B cell (primary cell): ENCODE measurements at regions not wholly inside any gene's neighbourhood (a gene's known extent, or its start where the extent isn't known, plus 50 kb on each side); places are given as distances from the start of the nearest gene placed in this dataset.

Source experiments
- ATAC-seq: fragments of 200-7000 bp; cut with Tn5 transposase; one replicate; pipeline ENCODE4 v1.10.0; 2021; ENCODE audit warnings: low read depth, mild to moderate bottlenecking, moderate number of reproducible peaks, moderate library complexity
- CTCF ChIA-PET: fragments of 350-600 bp; sonication (Branson Sonifier 250); formaldehyde crosslinking; loops from one replicate; lab custom pipeline; 2021; ENCODE audit warnings: antibody characterized with exemption, inconsistent platforms; lab: Charles Lee
- POLR2A ChIA-PET: fragments of 350-600 bp; sonication (Branson Sonifier 250); formaldehyde crosslinking; loops from one replicate; lab custom pipeline; 2021; ENCODE audit warnings: antibody characterized with exemption; lab: Charles Lee
- DNase-seq: peaks from one replicate; pipeline ENCODE4 v3.0.0; 2013
- H2AFZ ChIP-seq: 2 replicates; pipeline ENCODE4 v1.6.1; 2012; ENCODE audit warnings: mild to moderate bottlenecking, low read depth, low read length; ENCODE audit not compliant: insufficient read depth, poor library complexity, severe bottlenecking
- H3K27ac ChIP-seq, 2 donors: 1 replicate in 1 of 2; 2 replicates in 1 of 2; pipeline ENCODE4 v1.5.1; 2012 to 2013; ENCODE audit warnings: low read length in 2 of 2, mild to moderate bottlenecking in 2 of 2, moderate library complexity in 1 of 2
- H3K27me3 ChIP-seq, 4 experiments: fragments of 200-600 bp in 1 of 4; sonication (generic) in 1 of 4; replicated peaks in 1 of 4; 1 replicate in 2 of 4; 2 replicates in 2 of 4; pipeline versions ENCODE4 v1.6.1 to v1.7.0; 2013 to 2016; ENCODE audit warnings: low read length in 3 of 4, mild to moderate bottlenecking in 2 of 4, mixed read lengths in 1 of 4, moderate library complexity in 1 of 4; ENCODE audit not compliant: insufficient read depth in 4 of 4, control insufficient read depth in 3 of 4; ENCODE audit errors: control extremely low read depth in 1 of 4
- H3K36me3 ChIP-seq, 2 experiments: replicated peaks in 1 of 2; 1 replicate in 1 of 2; 2 replicates in 1 of 2; pipeline versions ENCODE4 v1.6.1 to v1.7.1; 2013; ENCODE audit warnings: low read length in 1 of 2; ENCODE audit not compliant: insufficient read depth in 2 of 2, control insufficient read depth in 1 of 2; ENCODE audit errors: control extremely low read depth in 1 of 2, extremely low read depth in 1 of 2
- H3K4me1 ChIP-seq, 2 donors: fragments of 200-600 bp in 1 of 2; sonication (generic) in 1 of 2; 1 replicate in 1 of 2; 2 replicates in 1 of 2; pipeline versions ENCODE4 v1.5.1 to v1.6.1; 2013 to 2017; ENCODE audit warnings: low read length in 2 of 2; ENCODE audit not compliant: control insufficient read depth in 2 of 2, insufficient read depth in 2 of 2
- H3K4me2 ChIP-seq: replicated peaks from 2 replicates; pipeline ENCODE3; 2012; ENCODE audit warnings: mild to moderate bottlenecking, low read depth, low read length; ENCODE audit not compliant: poor library complexity, severe bottlenecking
- H3K4me3 ChIP-seq, 5 experiments: fragments of 200-600 bp in 1 of 5; sonication (generic) in 1 of 5; 1 replicate in 3 of 5; 2 replicates in 2 of 5; pipeline versions ENCODE4 v1.5.1 to v1.7.0; 2011 to 2016; ENCODE audit warnings: low read length in 4 of 5, mild to moderate bottlenecking in 4 of 5, low read depth in 2 of 5, control low read depth in 1 of 5, moderate library complexity in 1 of 5; ENCODE audit not compliant: insufficient read depth in 1 of 5; ENCODE audit errors: control extremely low read depth in 1 of 5, extremely low read depth in 1 of 5
- H3K79me2 ChIP-seq: fragments of 200-600 bp; sonication (generic); one replicate; pipeline ENCODE4 v1.6.0; 2016; ENCODE audit warnings: low read length; ENCODE audit not compliant: control insufficient read depth, insufficient read depth
- H3K9ac ChIP-seq: fragments of 200-600 bp; sonication (generic); 2 replicates; pipeline ENCODE4 v1.6.1; 2017; ENCODE audit warnings: mild to moderate bottlenecking, low read length, moderate library complexity
- H3K9me3 ChIP-seq, 3 donors: one replicate each; pipeline versions ENCODE4 v1.6.1 to v1.7.1; 2013; ENCODE audit warnings: low read length in 2 of 3; ENCODE audit not compliant: control insufficient read depth in 2 of 3, insufficient read depth in 1 of 3; ENCODE audit errors: control extremely low read depth in 1 of 3
- H4K20me1 ChIP-seq: 2 replicates; pipeline ENCODE4 v1.6.0; 2012; ENCODE audit warnings: mild to moderate bottlenecking, low read length; ENCODE audit not compliant: insufficient read depth, control insufficient read depth, poor library complexity, severe bottlenecking
- H3K27ac Mint-ChIP-seq: one replicate; pipeline ENCODE4 v1.8.0; 2021; ENCODE audit warnings: mixed read lengths
- H3K27me3 Mint-ChIP-seq: one replicate; pipeline ENCODE4 v1.8.0; 2021; ENCODE audit warnings: mixed read lengths
- H3K4me1 Mint-ChIP-seq: one replicate; pipeline ENCODE4 v1.8.0; 2021; ENCODE audit warnings: mixed read lengths
- H3K4me3 Mint-ChIP-seq: one replicate; pipeline ENCODE4 v1.8.0; 2021; ENCODE audit warnings: mixed read lengths
- H3K9me3 Mint-ChIP-seq: one replicate; pipeline ENCODE4 v1.8.0; 2022; ENCODE audit warnings: mixed read lengths; ENCODE audit not compliant: insufficient read depth
- CTCF ChIP-seq: fragments of 200-600 bp; IDR thresholded peaks from one replicate; pipeline ENCODE4 v1.8.0; 2022; ENCODE audit warnings: antibody characterized with exemption, mild to moderate bottlenecking
- EZH2 ChIP-seq: IDR thresholded peaks from 2 replicates; pipeline ENCODE4 v1.6.1; 2012; ENCODE audit warnings: borderline replicate concordance, low read depth, mild to moderate bottlenecking, moderate library complexity, low read length; ENCODE audit not compliant: insufficient read depth, poor library complexity, severe bottlenecking
- WGBS: methylation state at CpG from one replicate; pipeline ENCODE4 v1.1.5; 2013; ENCODE audit warnings: missing lambda C conversion rate; ENCODE audit not compliant: insufficient coverage; 5-methylcytosine and 5-hydroxymethylcytosine counted together
- intact Hi-C: fragments of 100-400 bp; cut with micrococcal nuclease; formaldehyde crosslinking; loops from one replicate; pipeline ENCODE4 v1.10.0; 2022

GRCh38 chr5:28468166-28468565 lies 1429.8 kb upstream of the CDH9 start:
- H3K4me1 ChIP-seq, result no peaks in the 10 kb centered on the region
- 0% methylated on average over 2 of the region's 3 CpGs for WGBS

GRCh38 chr5:28463728-28464127 lies 1425.3 kb upstream of the CDH9 start:
- Histone ChIP-seq H4K20me1 (no peaks in the 10 kb centered on the region), H3K4me3 (no peak overlapping the region), H3K4me2 (no peak overlapping the region), H3K4me1 (no peaks in the 10 kb centered on the region), H3K27ac (no peak overlapping the region), H2AFZ (no peak overlapping the region), H3K9me3 (no peaks in the 10 kb centered on the region), H3K79me2 (no peaks in the 10 kb centered on the region), H3K27me3 (no peaks in the 10 kb centered on the region), H3K9ac (no peak overlapping the region), H3K36me3 (no peaks in the 10 kb centered on the region)
- ChIA-PET CTCF (no interaction called here), POLR2A (no interaction called here)
- no peak overlapping the region for H3K27ac Mint-ChIP-seq
- no CpG with 5 or more reads among the region's 4 CpGs for WGBS
- no peak for DNase-seq
- H3K4me3 Mint-ChIP-seq, result no peak overlapping the region
- intact Hi-C loops, result no loop called here
- H3K9me3 Mint-ChIP-seq, result peaks cover 4% of the 10 kb centered on the region
- peaks cover 2% of the 10 kb centered on the region for H3K4me1 Mint-ChIP-seq
- no peak for TF ChIP-seq CTCF
- TF ChIP-seq EZH2, result no peak
- ATAC-seq, result no peak
- H3K27me3 Mint-ChIP-seq, result no peaks in the 10 kb centered on the region

More at GRCh38 chr5:28468166-28468565, 1429.8 kb upstream of the CDH9 start:
- ChIA-PET CTCF (no interaction called here), POLR2A (no interaction called here)
- H3K4me3 Mint-ChIP-seq, result no peak overlapping the region
- ATAC-seq (no peak), DNase-seq (no peak)
- no peaks in the 10 kb centered on the region for H3K27me3 Mint-ChIP-seq
- no peak overlapping the region for H2AFZ ChIP-seq
- H3K79me2 ChIP-seq, result no peaks in the 10 kb centered on the region
- H3K9ac ChIP-seq, result no peak overlapping the region
- no peaks in the 10 kb centered on the region for H3K9me3 ChIP-seq
- no peaks in the 10 kb centered on the region for H3K36me3 ChIP-seq
- peaks cover 2% of the 10 kb centered on the region for H3K4me1 Mint-ChIP-seq
- H3K4me3 ChIP-seq, result no peak overlapping the region
- no peak overlapping the region for H3K27ac ChIP-seq
- no peak overlapping the region for H3K4me2 ChIP-seq
- H3K27ac Mint-ChIP-seq, result no peak overlapping the region
- H3K9me3 Mint-ChIP-seq, result peaks cover 4% of the 10 kb centered on the region
- intact Hi-C loops, result no loop called here
- no peaks in the 10 kb centered on the region for H3K27me3 ChIP-seq
- TF ChIP-seq CTCF, result no peak
- no peak for TF ChIP-seq EZH2
- no peaks in the 10 kb centered on the region for H4K20me1 ChIP-seq
